HepG2 (cell line): ENCODE measurements at regions not wholly inside any gene's neighbourhood (a gene's known extent, or its start where the extent isn't known, plus 50 kb on each side); places are given as distances from the start of the nearest gene placed in this dataset.

ENCODE experiments used
- EED ChIP-seq: sonication (generic); formaldehyde crosslinking; IDR thresholded peaks from 2 replicates; pipeline ENCODE4 v1.5.0; 2020; ENCODE audit warnings: mild to moderate bottlenecking, missing genetic modification reagents
- ELF4 ChIP-seq: sonication (generic); formaldehyde crosslinking; IDR thresholded peaks from 2 replicates; pipeline ENCODE4 v1.5.0; 2020; ENCODE audit warnings: missing genetic modification reagents, mild to moderate bottlenecking, moderate library complexity, borderline replicate concordance
- ESRRA ChIP-seq: sonication (generic); formaldehyde crosslinking; IDR thresholded peaks from 2 replicates; pipeline ENCODE4 v1.5.1; 2020; ENCODE audit warnings: mild to moderate bottlenecking, low read depth, missing genetic modification reagents
- GATA4 ChIP-seq: sonication (generic); IDR thresholded peaks from 2 replicates; pipeline ENCODE4 v1.6.1; 2016; ENCODE audit warnings: antibody characterized with exemption, low read depth, borderline replicate concordance
- REXO4 ChIP-seq: sonication (generic); formaldehyde crosslinking; IDR thresholded peaks from 2 replicates; pipeline ENCODE4 v1.8.0; 2022; ENCODE audit warnings: missing genetic modification reagents, mild to moderate bottlenecking, borderline replicate concordance
- RFX1 ChIP-seq: fragments of 450-650 bp; IDR thresholded peaks from 2 replicates; pipeline ENCODE4 v1.6.1; 2017
- SIN3A ChIP-seq: IDR thresholded peaks from 2 replicates; pipeline ENCODE4 v1.6.1; 2011; ENCODE audit warnings: low read depth, mild to moderate bottlenecking, control low read depth, low read length, borderline replicate concordance
- SOX13 ChIP-seq, 3 experiments: fragments of 450-650 bp in 1 of 3; sonication (generic) in 1 of 3; formaldehyde crosslinking in 1 of 3; IDR thresholded peaks in 2 of 3; conservative IDR thresholded peaks in 1 of 3; 2 replicates each; pipeline versions ENCODE4 v1.5.0 to v1.6.1; 2016 to 2020; ENCODE audit warnings: antibody characterized with exemption in 1 of 3, mild to moderate bottlenecking in 1 of 3, missing compliant biosample characterization in 1 of 3, missing genetic modification reagents in 1 of 3, moderate library complexity in 1 of 3
- TAF15 ChIP-seq: fragments of 200-400 bp; formaldehyde crosslinking; IDR thresholded peaks from one replicate; pipeline ENCODE4 v1.6.1; 2018; ENCODE audit warnings: mild to moderate bottlenecking, low read depth, low read length; ENCODE audit not compliant: poor library complexity, severe bottlenecking
- ZBTB42 ChIP-seq: sonication (generic); formaldehyde crosslinking; IDR thresholded peaks from 2 replicates; pipeline ENCODE4 v1.5.0; 2020; ENCODE audit warnings: mild to moderate bottlenecking, missing genetic modification reagents
- ZNF230 ChIP-seq: sonication (generic); formaldehyde crosslinking; IDR thresholded peaks from 2 replicates; pipeline ENCODE4 v1.4.0; 2020; ENCODE audit warnings: mild to moderate bottlenecking, missing genetic modification reagents
- ZNF296 ChIP-seq: sonication (generic); formaldehyde crosslinking; conservative IDR thresholded peaks from 2 replicates; pipeline ENCODE4 v1.5.0; 2020; ENCODE audit warnings: mild to moderate bottlenecking, missing genetic modification reagents
- ZNF331 ChIP-seq: sonication (generic); formaldehyde crosslinking; IDR thresholded peaks from 2 replicates; pipeline ENCODE4 v1.4.0; 2020; ENCODE audit warnings: missing genetic modification reagents
- ZNF431 ChIP-seq: sonication (generic); formaldehyde crosslinking; IDR thresholded peaks from 2 replicates; pipeline ENCODE4 v1.9.0; 2022; ENCODE audit warnings: missing genetic modification reagents, low read depth, mild to moderate bottlenecking, borderline replicate concordance
- ZNF446 ChIP-seq: sonication (generic); formaldehyde crosslinking; IDR thresholded peaks from 2 replicates; pipeline ENCODE4 v1.5.0; 2020; ENCODE audit warnings: mild to moderate bottlenecking, missing genetic modification reagents
- ZNF572 ChIP-seq: sonication (generic); formaldehyde crosslinking; IDR thresholded peaks from 2 replicates; pipeline ENCODE4 v1.5.1; 2020; ENCODE audit warnings: mild to moderate bottlenecking, missing genetic modification reagents
- ZNF589 ChIP-seq: sonication (generic); formaldehyde crosslinking; conservative IDR thresholded peaks from 2 replicates; pipeline ENCODE4 v1.8.0; 2022; ENCODE audit warnings: mild to moderate bottlenecking, moderate library complexity, missing genetic modification reagents
- ZNF775 ChIP-seq: sonication (generic); formaldehyde crosslinking; IDR thresholded peaks from 2 replicates; pipeline ENCODE4 v1.4.0; 2020; ENCODE audit warnings: missing genetic modification reagents, mild to moderate bottlenecking, moderate library complexity, borderline replicate concordance
- ZNF782 ChIP-seq: sonication (generic); formaldehyde crosslinking; IDR thresholded peaks from 2 replicates; pipeline ENCODE4 v1.4.0; 2020; ENCODE audit warnings: missing genetic modification reagents, mild to moderate bottlenecking, borderline replicate concordance
- ZNF878 ChIP-seq: sonication (generic); formaldehyde crosslinking; IDR thresholded peaks from 2 replicates; pipeline ENCODE4 v1.8.1; 2023; ENCODE audit warnings: mild to moderate bottlenecking, missing genetic modification reagents, moderate library complexity
- ZNF883 ChIP-seq: sonication (generic); formaldehyde crosslinking; IDR thresholded peaks from 2 replicates; pipeline ENCODE4 v1.5.1; 2020; ENCODE audit warnings: mild to moderate bottlenecking, missing genetic modification reagents; ENCODE audit errors: not compliant biosample characterization
- TF ChIP-seq, protein P1 (sequence below): sonication (generic); formaldehyde crosslinking; IDR thresholded peaks from 2 replicates; pipeline ENCODE4 v1.4.0; 2020; ENCODE audit warnings: missing genetic modification reagents; ENCODE audit errors: not compliant biosample characterization
- TF ChIP-seq, protein P2 (sequence below): sonication (generic); formaldehyde crosslinking; IDR thresholded peaks from 2 replicates; pipeline ENCODE4 v1.4.0; 2020; ENCODE audit warnings: missing genetic modification reagents
- TF ChIP-seq, protein P3 (sequence below): sonication (generic); formaldehyde crosslinking; conservative IDR thresholded peaks from 2 replicates; pipeline ENCODE4 v1.4.0; 2020; ENCODE audit warnings: missing genetic modification reagents

DNA sequence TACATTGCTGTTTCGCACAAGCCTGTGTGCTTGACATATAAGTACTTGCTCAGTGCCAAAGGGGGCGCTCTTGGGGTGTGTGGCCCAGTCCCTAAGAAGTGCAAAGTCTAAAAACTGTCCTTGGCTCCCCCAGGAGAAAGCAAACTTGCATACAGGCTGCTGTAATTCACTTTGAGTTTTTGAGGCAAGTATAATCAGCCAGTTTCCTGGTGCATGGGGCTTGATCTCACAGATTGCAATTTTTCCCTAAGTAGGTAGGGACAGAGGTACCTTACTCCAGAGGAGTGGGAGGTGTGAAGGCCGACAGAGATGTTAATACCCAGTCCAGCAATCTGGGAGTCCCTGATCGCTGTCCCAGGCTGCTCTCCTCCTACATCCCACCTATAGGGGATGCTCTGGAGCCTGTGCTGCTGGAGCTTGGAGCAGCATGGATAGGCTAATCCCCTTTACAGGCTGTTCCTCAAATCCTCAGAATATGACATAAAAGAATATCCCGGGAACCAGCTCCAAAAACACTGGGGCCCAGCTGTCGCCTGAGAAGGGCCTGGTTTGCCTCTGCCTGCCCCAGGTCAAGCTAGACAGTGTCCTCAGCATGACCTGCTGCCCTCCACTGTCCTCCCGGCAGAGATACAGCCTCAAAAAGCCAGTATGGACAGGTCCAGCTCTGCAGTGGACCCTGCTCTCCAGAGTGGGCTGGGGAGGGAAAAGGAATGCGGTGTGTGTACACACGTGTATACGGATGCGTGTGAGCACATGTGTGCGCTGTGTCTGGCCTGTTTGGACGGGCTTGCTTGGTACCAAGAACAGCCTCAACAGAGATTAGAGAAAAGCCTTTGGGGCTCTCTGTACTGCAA is 136.5 kb upstream of the HAAO start (continued):
- TF ChIP-seq, protein P1, sequence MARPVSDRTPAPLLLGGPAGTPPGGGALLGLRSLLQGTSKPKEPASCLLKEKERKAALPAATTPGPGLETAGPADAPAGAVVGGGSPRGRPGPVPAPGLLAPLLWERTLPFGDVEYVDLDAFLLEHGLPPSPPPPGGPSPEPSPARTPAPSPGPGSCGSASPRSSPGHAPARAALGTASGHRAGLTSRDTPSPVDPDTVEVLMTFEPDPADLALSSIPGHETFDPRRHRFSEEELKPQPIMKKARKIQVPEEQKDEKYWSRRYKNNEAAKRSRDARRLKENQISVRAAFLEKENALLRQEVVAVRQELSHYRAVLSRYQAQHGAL (CRISPR knock-in tag) = peak; percentile 66
- TF ChIP-seq ZNF230 (CRISPR knock-in tag) (no peak; the same call in 1 of the 2 replicates), ELF4 (CRISPR knock-in tag) (no peak), ZNF589 (CRISPR knock-in tag) (0 out of 2 replicates have a peak, but pooled peaks have one; percentile 23), ZNF331 (peak; percentile 94), ZBTB42 (CRISPR knock-in tag) (no peak), REXO4 (CRISPR knock-in tag) (no peak), SOX13 (IDR thresholded peaks at IDR 0.05) (no peak; the same call in 1 of the 2 replicates), SOX13 (CRISPR knock-in tag; conservative IDR thresholded peaks at IDR 0.05 in 1 of 2, IDR thresholded peaks at IDR 0.05 in 1 of 2) (peak; percentile 42 to 72; a peak in 2 of 4 replicates), GATA4 (no peak; the same call in 1 of the 2 replicates), RFX1 (no peak), ZNF883 (CRISPR knock-in tag) (peak; percentile 84), ZNF446 (CRISPR knock-in tag) (no peak), TAF15 (no peak), ZNF296 (CRISPR knock-in tag) (peak; percentile 99), SIN3A (peak; percentile 60; the same call in 1 of the 2 replicates), EED (CRISPR knock-in tag) (no peak), ZNF878 (no peak), ZNF775 (CRISPR knock-in tag) (peak; percentile 83), ESRRA (CRISPR knock-in tag) (peak; percentile 97), ZNF572 (no peak), ZNF431 (0 out of 2 replicates have a peak, but pooled peaks have one; percentile 35), ZNF782 (CRISPR knock-in tag) (peak; percentile 61; the same call in 1 of the 2 replicates)
- TF ChIP-seq, protein P2, sequence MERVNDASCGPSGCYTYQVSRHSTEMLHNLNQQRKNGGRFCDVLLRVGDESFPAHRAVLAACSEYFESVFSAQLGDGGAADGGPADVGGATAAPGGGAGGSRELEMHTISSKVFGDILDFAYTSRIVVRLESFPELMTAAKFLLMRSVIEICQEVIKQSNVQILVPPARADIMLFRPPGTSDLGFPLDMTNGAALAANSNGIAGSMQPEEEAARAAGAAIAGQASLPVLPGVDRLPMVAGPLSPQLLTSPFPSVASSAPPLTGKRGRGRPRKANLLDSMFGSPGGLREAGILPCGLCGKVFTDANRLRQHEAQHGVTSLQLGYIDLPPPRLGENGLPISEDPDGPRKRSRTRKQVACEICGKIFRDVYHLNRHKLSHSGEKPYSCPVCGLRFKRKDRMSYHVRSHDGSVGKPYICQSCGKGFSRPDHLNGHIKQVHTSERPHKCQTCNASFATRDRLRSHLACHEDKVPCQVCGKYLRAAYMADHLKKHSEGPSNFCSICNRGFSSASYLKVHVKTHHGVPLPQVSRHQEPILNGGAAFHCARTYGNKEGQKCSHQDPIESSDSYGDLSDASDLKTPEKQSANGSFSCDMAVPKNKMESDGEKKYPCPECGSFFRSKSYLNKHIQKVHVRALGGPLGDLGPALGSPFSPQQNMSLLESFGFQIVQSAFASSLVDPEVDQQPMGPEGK = peak; percentile 97
- TF ChIP-seq, protein P3, sequence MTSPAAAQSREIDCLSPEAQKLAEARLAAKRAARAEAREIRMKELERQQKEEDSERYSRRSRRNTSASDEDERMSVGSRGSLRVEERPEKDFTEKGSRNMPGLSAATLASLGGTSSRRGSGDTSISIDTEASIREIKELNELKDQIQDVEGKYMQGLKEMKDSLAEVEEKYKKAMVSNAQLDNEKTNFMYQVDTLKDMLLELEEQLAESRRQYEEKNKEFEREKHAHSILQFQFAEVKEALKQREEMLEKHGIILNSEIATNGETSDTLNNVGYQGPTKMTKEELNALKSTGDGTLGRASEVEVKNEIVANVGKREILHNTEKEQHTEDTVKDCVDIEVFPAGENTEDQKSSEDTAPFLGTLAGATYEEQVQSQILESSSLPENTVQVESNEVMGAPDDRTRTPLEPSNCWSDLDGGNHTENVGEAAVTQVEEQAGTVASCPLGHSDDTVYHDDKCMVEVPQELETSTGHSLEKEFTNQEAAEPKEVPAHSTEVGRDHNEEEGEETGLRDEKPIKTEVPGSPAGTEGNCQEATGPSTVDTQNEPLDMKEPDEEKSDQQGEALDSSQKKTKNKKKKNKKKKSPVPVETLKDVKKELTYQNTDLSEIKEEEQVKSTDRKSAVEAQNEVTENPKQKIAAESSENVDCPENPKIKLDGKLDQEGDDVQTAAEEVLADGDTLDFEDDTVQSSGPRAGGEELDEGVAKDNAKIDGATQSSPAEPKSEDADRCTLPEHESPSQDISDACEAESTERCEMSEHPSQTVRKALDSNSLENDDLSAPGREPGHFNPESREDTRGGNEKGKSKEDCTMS (CRISPR knock-in tag) = no peak
